DND-41 (cell line): ENCODE measurements at regions not wholly inside any gene's neighbourhood (a gene's known extent, or its start where the extent isn't known, plus 50 kb on each side); places are given as distances from the start of the nearest gene placed in this dataset.

Experiments
- ATAC-seq: fragments of 200-7000 bp; cut with Tn5 transposase; 3 replicates; pipeline ENCODE4 v1.9.1; 2021; ENCODE audit warnings: low read depth; ENCODE audit not compliant: insufficient read depth
- DNase-seq: peaks from one replicate; pipeline ENCODE4 v3.0.0-alpha.2; 2020
- H2AFZ ChIP-seq: 2 replicates; pipeline ENCODE4 v1.6.0; 2012; ENCODE audit warnings: low read depth, low read length
- H3K27ac ChIP-seq: 2 replicates; pipeline ENCODE4 v1.5.1; 2012; ENCODE audit warnings: low read length, inconsistent platforms
- H3K27me3 ChIP-seq: fragments of 200-600 bp; sonication (generic); 2 replicates; pipeline ENCODE4 v1.6.0; 2012; ENCODE audit warnings: low read length, mild to moderate bottlenecking, inconsistent platforms; ENCODE audit not compliant: insufficient read depth, poor library complexity
- H3K36me3 ChIP-seq: 2 replicates; pipeline ENCODE4 v1.5.1; 2012; ENCODE audit warnings: low read length, inconsistent platforms; ENCODE audit not compliant: insufficient read depth
- H3K4me1 ChIP-seq: 2 replicates; pipeline ENCODE4 v1.5.1; 2012; ENCODE audit warnings: mild to moderate bottlenecking, low read length; ENCODE audit not compliant: insufficient read depth
- H3K4me2 ChIP-seq: 2 replicates; pipeline ENCODE4 v1.6.0; 2012; ENCODE audit warnings: mild to moderate bottlenecking, moderate library complexity, low read length, inconsistent platforms; ENCODE audit not compliant: insufficient read depth
- H3K4me3 ChIP-seq, 2 experiments: fragments of 200-600 bp in 1 of 2; shearing (Covaris generic) in 1 of 2; 2 replicates each; pipeline ENCODE4 v1.5.1; 2012 to 2016; ENCODE audit warnings: inconsistent platforms in 2 of 2, low read length in 2 of 2, mild to moderate bottlenecking in 2 of 2, low read depth in 1 of 2, moderate library complexity in 1 of 2
- H3K79me2 ChIP-seq: 2 replicates; pipeline ENCODE4 v1.6.0; 2012; ENCODE audit warnings: low read length, inconsistent platforms; ENCODE audit not compliant: insufficient read depth
- H3K9ac ChIP-seq: 2 replicates; pipeline ENCODE4 v1.6.0; 2012; ENCODE audit warnings: low read depth, mild to moderate bottlenecking, inconsistent platforms, low read length, moderate library complexity
- H3K9me3 ChIP-seq: 2 replicates; pipeline ENCODE4 v1.5.1; 2012; ENCODE audit warnings: low read length, moderate library complexity, mild to moderate bottlenecking, inconsistent platforms; ENCODE audit not compliant: insufficient read depth, severe bottlenecking
- H4K20me1 ChIP-seq: 2 replicates; pipeline ENCODE4 v1.6.0; 2012; ENCODE audit warnings: low read length; ENCODE audit not compliant: insufficient read depth
- CTCF ChIP-seq: IDR thresholded peaks from 2 replicates; pipeline ENCODE4 v1.5.1; 2012; ENCODE audit warnings: borderline replicate concordance, low read length, moderate library complexity, mild to moderate bottlenecking; ENCODE audit not compliant: poor library complexity, severe bottlenecking; ENCODE audit errors: extremely low read depth
- EZH2 ChIP-seq: IDR thresholded peaks from 3 replicates; pipeline ENCODE4 v1.6.1; 2012; ENCODE audit warnings: borderline replicate concordance, low read depth, mild to moderate bottlenecking, moderate library complexity, low read length, inconsistent platforms; ENCODE audit not compliant: severe bottlenecking

- H3K36me3 ChIP-seq = no peaks in the 10 kb centered on the region
- H3K4me3 ChIP-seq = no peak overlapping the region
- H3K9me3 ChIP-seq = no peaks in the 10 kb centered on the region
- H2AFZ ChIP-seq = no peak overlapping the region
- DNase-seq (no peak), ATAC-seq (no peak)
- H3K4me2 ChIP-seq = no peak overlapping the region
- no peak for TF ChIP-seq EZH2
- no peak for TF ChIP-seq CTCF
- no peak overlapping the region for H3K9ac ChIP-seq
- no peaks in the 10 kb centered on the region for H4K20me1 ChIP-seq
- no peak overlapping the region for H3K27ac ChIP-seq
- H3K79me2 ChIP-seq = no peaks in the 10 kb centered on the region
- H3K4me1 ChIP-seq = no peaks in the 10 kb centered on the region
- H3K27me3 ChIP-seq = no peaks in the 10 kb centered on the region
Measured at GRCh38 chr7:136549756-136550155, 318.7 kb upstream of the CHRM2 start.

- TF ChIP-seq CTCF = no peak
- Histone ChIP-seq H3K4me2 (no peak overlapping the region), H3K79me2 (no peaks in the 10 kb centered on the region), H3K4me3 (no peak overlapping the region), H3K27me3 (no peaks in the 10 kb centered on the region), H3K36me3 (no peaks in the 10 kb centered on the region), H3K9me3 (no peaks in the 10 kb centered on the region), H3K9ac (no peak overlapping the region), H3K4me1 (no peaks in the 10 kb centered on the region), H4K20me1 (no peaks in the 10 kb centered on the region), H2AFZ (no peak overlapping the region), H3K27ac (no peak overlapping the region)
- no peak for ATAC-seq
- no peak for DNase-seq
Measured at GRCh38 chr7:136533732-136534131, 334.7 kb upstream of the CHRM2 start.

- no peaks in the 10 kb centered on the region for H4K20me1 ChIP-seq
- no peaks in the 10 kb centered on the region for H3K79me2 ChIP-seq
- H3K9ac ChIP-seq = no peak overlapping the region
- TF ChIP-seq EZH2 (no peak), CTCF (no peak)
- DNase-seq (no peak), ATAC-seq (no peak)
- no peak overlapping the region for H3K4me3 ChIP-seq
- H3K4me2 ChIP-seq = no peak overlapping the region
- no peaks in the 10 kb centered on the region for H3K4me1 ChIP-seq
- no peak overlapping the region for H3K27ac ChIP-seq
- no peaks in the 10 kb centered on the region for H3K27me3 ChIP-seq
- no peaks in the 10 kb centered on the region for H3K36me3 ChIP-seq
- H2AFZ ChIP-seq = no peak overlapping the region
- H3K9me3 ChIP-seq = peaks cover 8% of the 10 kb centered on the region
Measured at GRCh38 chr7:136530831-136531230, 337.6 kb upstream of the CHRM2 start.

- H3K4me1 ChIP-seq = no peaks in the 10 kb centered on the region
- H3K27me3 ChIP-seq = no peaks in the 10 kb centered on the region
- H3K4me2 ChIP-seq = no peak overlapping the region
- no peaks in the 10 kb centered on the region for H3K36me3 ChIP-seq
- DNase-seq = no peak
- H3K9me3 ChIP-seq = peaks cover 8% of the 10 kb centered on the region
- H2AFZ ChIP-seq = no peak overlapping the region
- no peak for ATAC-seq
- H3K79me2 ChIP-seq = no peaks in the 10 kb centered on the region
- H3K9ac ChIP-seq = no peak overlapping the region
- no peak overlapping the region for H3K27ac ChIP-seq
- TF ChIP-seq CTCF = no peak
- TF ChIP-seq EZH2 = no peak
- no peaks in the 10 kb centered on the region for H4K20me1 ChIP-seq
- no peak overlapping the region for H3K4me3 ChIP-seq
Measured at GRCh38 chr7:136528329-136528728, 340.1 kb upstream of the CHRM2 start.
